Stimulated activated CD4-positive, alpha-beta T cell treated with anti-CD3 and anti-CD28 coated beads, Interleukin-1b, Interleukin-23, amount 100 ng/mL, for 1 hour (primary cell): ENCODE measurements at regions not wholly inside any gene's neighbourhood (a gene's known extent, or its start where the extent isn't known, plus 50 kb on each side); places are given as distances from the start of the nearest gene placed in this dataset.

Experiments used
- DNase-seq, 2 donors: peaks; one replicate each; pipeline ENCODE4 v3.0.0-alpha.2; 2020; ENCODE audit warnings: low read depth in 2 of 2

DNA sequence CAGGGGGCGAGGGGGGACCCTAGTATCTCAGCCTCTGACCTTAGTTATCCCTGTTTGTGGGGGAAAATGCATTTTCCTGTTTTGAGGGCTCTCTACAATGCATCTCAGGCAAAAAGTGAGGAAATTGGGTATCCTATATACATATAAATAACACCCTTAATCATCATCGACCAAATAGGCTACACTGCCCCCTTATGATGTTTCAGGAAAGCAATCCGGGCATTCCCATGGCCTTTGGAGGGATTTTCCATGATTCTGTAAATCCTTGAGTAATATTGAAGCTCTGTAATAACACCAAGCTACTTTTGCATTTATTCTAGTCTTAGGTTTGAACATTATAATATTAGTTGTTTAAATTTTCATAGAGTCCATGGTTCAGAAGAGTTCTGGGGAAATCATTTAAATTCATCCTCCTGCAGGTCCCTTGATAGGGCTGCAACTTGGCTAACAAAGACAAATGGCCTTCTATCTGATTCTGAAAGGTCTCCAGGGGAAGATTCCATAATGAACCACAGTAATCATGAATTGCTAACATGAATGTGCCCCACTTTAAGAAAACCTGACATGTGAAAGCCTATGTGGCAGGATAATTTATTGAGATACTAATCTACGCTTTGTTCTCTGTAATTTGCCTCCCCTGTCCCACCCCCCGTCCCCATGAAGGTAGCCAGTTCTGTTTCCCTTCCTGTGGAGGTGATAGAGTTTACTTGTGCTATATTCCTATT lies 91.5 kb upstream of the SCOC start:
- no peak for DNase-seq

DNA sequence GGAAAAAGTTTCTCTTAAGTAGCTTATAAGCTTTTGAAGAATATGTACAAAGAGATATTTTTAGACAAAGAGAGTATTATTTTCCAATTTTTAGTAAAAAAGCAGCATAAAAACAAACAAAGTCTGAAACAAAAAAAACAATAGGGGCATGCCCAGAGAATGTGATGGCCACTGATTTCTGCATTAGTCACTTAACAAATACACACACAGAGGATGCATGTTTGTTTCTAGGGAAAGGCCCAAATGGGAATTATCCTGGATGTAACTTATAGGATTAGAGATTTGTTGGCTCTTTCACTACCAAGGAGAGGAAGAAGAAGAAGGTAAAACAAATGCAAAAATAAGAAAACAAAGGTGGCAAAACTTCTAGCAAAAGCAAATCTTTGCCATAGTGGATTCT lies 95.9 kb upstream of the SCOC start:
- DNase-seq = no peak

DNA sequence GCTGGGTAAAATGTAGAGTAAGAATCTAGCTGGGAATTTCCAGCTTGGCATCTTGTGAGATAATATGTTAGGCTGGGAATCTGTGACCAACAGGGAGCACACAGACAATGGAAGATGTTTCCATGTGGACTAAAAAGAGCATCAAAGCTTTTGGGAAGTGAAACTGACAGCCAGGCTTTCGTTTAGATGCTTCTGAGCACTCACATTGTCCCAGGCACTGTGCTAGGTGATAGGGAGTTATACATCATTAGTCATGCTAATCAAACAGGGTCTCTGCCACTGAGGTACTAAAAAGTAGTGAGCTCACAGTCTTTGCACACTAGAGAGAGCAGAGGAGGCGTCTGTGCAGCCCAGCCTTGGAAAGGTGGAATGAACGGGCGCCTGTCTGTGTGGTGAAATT lies 101.9 kb upstream of the SCOC start:
- no peak for DNase-seq

DNA sequence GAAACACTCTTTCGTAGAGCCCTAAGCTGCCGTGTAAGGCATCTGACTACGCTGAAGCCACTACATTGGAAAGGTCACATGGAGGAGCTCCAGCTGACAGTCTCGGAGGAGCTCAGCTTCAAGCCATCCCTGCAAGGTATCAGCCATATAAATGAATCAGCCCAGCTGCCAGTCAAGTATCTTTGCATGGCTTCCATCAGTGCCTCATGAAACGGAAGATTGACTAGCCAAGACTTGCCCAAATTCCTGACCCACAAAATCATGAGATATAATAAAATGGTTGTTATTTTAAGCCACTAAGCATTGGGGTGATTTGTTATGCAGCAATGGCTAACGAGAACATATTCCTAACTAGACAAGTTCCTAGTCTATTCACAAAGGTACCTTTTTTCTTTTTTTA lies 104.1 kb upstream of the SCOC start:
- DNase-seq = no peak

DNA sequence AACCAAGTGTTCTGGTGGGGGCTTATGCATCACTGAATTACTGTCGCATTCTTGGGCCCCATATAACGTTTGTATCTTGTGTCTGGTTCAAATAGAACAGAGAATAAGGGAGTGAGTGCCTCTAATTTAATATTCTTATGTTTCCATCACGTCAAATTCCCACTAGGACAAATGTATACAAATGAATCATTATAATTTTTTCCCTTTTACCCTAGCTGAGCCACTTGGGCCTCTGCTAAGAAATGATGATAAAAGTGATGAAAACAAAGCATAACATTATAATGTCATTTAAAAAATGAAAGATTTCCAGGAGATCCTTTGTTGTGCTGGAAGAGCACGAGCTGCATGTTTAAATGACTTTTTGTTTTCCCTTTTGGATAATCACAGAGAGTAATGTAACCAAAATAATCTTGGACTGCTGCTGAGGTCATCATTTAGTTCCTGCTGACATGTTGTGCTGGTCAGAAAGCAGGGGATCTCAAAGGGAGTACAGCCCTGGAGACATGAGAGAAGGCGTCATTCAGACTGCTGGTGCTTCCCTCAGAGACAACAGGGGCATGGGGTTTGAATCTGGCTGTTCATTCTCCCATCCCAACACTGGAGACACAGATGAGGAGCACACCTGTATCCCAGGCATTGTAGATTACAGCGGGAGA lies 105.1 kb upstream of the SCOC start:
- DNase-seq = no peak

DNA sequence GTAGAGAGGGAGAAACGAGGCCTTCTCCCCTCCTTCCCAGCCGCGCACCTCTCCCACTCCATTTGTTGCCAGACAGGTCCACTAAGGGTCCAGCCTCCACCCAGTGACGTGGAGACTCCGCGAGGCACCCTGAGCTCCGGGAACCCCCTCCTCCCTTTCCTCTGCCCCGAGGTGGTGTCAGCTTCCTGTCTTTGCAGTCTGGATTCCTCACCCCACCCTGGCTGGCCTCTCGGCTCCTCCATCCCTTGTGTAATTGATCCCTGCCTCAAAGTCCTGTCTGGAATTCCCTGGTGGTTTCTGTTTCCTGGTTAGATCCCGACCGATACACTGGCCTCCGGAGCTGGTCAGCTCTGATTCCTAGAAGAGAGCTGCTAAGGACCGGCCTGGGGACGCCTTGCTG lies 105.9 kb upstream of the SCOC start:
- DNase-seq = no peak

DNA sequence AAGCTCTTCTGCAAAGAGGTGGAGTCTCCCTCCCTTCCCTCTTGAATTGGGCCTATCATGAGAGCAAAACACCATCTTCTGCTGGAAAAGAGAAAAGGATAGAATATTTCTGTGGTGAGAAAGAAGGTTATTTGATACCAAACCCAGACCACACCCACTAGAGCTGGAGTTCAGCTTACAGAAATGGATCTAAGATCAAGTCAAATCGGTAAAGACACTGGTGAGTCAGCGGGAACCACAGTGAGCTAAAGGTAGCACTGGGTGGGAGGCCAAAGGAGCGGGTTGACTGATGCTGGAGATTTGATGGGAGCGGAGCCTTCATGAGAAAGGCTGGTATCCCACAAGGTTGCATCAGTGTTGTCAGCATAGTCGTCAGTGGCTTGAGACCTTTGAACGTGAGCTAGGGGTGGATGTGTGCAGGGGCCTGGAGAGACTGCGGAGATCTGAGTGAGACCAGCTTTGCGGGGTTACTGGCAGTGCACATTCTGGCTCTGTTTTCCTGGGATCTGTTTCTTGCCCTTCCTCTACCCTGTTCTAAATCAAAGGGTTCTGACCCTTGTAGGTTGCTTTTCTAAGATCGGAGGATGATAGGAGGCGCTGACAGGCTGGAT lies 106.4 kb upstream of the SCOC start:
- DNase-seq = no peak

DNA sequence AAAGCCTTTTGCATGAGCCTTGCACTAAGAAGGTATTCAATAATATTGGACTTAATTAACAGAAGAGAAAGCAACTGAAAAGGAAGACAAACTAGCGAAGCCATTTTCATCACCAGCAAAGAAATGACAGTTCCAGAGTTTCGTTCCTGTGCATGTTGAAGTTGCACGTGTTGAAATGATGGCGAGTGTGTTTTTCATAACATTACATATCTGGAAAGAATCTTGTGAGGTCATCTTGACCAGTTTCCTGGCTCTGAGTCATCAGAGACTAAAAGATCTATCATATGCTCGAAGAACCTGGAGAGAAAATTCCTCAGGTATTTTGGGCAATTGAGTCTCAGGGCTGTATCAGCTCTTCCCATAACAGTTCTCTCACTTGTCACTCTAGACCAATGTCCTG lies 106.2 kb upstream of the MAML3 start:
- DNase-seq = no peak

DNA sequence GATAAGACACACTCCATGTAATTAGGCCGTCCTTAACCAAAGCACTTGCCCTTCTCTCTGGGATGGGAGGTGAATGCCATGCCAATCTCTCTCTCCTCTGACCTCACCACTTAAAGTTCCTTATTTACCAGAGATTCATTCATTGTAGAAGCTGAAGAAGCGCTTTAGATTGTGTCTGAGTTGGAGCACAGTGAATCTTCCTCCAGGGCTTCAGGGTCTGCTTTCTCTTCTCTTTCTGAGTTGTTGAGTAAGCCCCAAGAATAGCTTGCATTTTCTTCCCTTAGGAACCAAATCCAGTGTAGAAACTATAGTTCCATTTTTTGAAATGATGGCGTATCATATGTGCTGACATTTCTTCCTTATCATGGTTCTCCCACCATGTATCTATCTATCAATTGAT lies 104.5 kb upstream of the MAML3 start:
- DNase-seq = no peak

DNA sequence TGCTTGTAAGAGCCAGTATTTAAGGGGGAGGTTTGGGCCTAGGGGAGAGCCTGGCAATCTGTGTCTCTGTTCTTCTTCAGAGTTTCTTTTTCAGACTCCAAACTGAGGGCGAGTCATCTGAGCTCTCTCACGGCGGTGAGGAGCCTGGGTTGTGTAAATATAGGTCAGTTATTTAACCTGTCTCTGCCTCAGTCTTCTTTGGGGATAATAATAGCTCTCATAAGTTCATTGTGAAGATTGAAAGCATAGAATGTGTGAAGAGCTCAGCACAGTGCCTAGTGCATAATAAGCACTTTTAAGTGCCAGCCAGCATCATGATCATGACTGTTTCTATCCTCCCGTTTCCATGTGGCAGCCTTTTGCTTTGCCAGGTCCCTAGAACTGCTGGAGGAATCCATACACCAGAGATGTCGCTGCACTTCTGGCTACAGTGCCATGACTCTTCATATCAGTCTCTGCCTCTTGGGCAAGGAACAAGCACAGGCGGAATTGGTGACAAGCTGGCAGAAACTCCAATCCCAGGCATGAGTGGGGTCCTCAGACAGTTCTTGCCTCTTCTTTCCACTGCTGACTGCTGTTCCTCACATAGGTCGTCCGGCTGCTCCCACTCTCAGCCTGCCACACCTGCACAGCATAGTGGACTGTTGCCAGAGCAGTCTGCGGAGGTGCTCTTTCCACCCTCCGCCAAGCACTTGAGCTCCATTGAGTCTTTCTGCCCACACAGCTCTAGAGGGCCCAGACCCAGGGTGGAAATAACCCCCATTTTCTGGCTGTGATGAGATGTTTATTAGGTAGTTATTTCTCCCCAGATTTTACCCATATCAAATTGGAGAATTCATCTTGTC lies 103.7 kb upstream of the MAML3 start:
- no peak for DNase-seq

DNA sequence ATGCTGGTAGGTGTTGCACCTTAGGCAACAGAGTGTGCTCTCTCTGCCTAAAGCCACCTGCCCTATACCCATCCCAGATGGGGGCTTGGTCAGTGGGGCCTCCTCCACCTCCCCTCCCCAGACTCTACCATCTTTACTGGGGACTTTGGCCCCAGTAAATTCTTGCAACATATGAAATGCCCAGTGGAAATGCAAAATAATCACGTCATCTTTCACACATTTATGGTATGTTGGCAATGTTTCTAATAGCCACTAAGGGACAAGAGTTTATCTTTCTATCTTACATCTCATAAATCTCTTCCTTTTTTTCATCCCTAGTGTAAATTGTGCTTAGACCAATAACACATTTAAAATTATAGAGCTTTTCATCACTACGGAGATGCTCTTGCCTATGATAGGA lies 103.0 kb upstream of the MAML3 start:
- DNase-seq = no peak

DNA sequence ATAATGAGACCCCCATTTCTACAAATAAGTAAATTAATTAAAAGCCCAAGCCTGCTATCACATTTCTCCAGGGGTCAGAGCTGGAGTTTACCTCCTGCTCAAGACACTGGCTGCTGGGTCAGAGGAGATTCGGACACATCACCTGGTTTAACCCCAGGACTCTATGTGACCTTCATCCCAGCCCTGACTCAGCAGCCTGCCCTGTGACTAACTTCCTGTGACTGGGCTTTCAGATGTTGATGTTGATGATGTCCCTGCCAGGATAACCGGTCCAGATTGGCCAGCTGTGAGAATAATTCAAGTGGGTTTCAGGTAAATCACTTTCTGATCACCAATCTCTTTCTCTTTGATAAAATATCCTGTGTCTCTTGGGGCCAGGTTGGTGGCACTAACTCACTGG lies 102.4 kb upstream of the MAML3 start:
- DNase-seq = no peak

DNA sequence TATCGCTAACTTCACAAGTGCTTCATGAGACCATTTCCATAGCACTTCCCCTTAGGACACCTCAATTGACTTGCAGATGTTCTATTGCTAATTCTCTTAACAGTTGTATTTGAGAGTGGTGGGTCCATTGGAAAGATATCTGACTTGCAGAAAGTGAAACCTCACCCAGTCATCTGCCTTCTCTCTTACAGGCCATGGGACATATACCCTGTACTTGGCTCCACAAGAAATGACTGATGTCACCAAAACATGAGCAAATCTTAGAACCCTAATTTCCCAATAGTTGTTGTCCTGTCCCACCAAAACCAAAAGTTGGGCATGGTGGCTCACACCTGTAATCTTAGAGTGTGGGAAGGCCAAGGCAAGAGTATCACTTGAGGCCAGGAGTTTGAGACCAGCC lies 101.9 kb upstream of the MAML3 start:
- no peak for DNase-seq

DNA sequence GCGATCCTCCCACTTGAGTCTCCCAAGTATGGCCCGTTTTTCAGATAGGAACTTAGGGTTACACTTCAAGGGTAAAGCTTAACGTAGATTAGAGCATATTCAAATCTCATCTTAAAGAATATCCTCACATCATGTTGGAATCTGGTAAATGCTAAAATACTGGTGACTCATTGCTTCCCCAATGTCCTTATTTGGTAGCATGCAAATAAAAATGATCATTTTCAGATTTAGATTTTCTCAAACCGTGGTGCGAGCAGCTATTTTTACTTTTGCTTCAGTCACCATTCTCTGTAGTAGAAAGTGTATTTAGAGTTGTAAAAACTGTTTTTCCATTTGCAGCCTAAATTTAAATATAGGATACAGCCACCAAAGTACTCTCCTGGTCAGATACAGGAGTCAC lies 101.5 kb upstream of the MAML3 start:
- DNase-seq = no peak

DNA sequence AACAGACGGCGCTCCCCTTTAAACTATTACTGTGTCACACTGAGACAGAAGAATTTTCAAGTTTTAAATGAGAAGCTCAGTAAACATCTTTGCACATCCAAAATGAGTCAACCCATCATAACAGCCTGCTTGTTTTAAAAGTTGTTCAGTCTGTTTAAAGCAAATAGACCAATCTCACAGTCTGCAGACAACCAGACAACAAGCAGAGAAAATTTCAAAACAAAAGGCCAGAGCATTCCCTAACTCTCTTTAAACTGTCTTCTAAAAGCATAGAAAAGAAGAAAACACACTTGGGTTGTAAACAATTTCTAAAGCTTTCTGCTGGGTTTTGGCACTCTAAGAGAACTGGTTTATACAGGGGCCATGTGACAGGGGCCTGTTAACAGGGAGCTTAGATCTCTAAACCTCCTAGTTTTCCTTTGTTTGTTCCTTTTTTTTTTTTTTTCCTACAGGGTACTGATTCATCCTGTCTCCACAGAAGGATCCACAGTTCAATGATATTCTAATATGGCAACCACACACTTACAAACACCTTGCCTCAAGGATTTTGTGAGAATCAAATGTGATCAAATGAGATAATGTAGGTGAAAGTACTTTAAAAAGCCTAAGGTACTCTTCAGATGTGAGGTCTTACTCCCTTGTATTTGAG lies 100.8 kb upstream of the MAML3 start:
- no peak for DNase-seq

DNA sequence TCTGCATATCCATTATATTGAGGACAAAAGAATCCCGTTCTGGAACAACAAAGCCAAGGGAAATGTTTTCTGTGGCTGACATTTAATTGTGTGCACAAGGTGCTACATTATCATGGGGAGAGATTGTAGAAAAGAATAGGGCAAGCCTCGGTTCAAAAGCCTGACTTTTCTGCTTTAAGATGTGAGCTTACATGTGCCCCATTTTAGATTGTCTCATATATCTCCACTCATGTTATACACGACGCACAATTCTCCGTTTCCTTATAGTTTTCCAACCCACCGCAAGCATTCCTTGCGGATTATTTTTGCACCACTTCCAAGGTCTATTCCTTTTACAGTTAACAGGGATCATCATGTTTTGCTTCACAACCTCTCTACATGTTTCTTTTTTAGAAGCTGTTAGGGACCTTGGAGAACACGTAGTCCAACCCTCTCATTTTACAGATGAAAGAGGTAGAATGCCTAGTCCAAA lies 99.6 kb upstream of the MAML3 start:
- DNase-seq = no peak

DNA sequence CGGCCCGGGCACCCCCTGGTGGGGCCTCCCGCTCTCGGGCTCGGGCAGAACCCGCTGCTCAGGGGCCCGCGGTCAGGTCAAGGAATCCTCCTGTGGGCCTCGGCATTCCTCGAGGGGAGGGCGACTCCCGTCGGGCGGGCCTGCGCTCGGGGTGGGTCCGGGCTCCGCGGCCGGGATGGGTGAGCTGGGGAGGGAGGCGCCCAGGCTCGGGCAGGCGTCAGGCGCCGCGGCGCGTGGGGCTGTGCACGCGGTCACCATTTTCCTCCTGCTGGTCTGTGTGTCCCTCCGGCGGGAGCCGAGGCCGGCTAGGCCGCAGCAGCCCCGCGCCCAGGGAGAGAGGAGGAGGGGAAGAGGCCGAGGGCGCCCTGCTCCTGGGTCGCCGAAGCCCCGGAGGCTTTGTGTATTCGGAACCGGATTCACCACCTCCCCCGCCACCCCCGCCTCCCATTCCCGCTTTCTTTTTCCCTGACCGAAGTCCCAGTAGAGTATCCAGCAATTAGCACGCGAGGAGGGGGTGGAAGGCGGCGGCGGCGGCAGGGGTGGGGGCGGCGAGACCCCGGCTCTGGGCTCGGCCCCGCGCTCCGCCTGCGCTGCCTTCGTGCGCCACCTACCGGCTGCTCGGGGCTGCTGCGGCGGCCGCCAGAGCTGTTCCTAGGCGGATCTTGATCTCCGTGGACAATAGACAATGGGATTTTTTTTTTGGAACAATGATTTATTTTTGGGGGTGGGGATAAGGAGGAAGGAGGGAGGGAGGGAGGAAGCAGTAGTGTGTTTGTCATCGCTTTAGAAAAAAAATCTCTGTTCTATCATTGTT lies 99.0 kb upstream of the MAML3 start:
- DNase-seq = peak; percentile 3 to 50

DNA sequence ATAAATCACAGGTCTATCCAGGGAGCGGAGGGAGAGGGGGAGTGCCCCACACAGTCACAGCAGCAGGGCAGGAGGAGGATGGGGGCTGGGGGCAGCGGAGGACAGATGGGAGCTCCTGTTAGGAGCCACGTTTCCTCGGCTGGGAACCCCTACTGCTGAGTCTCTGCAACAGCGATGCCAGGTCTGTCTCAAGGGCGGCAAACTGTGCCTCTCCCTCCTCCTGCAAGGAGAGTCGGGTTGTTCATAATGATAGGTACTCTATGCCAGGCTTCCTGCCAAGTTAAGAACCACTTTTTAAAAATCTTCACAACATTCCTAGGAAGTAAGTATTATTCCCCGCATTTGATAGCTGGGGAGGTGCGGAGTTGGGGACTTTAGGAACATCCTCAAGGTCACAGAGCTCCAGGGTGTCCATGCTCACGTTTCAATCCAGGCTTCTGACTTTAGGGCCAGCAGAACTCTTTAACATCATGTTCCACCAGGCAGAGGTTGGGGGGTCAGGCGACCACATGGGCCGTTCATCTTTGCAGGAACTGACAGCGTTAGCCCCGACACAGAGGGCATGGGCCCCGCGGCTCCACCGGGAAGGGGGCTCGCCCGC lies 98.3 kb upstream of the MAML3 start:
- no peak for DNase-seq

DNA sequence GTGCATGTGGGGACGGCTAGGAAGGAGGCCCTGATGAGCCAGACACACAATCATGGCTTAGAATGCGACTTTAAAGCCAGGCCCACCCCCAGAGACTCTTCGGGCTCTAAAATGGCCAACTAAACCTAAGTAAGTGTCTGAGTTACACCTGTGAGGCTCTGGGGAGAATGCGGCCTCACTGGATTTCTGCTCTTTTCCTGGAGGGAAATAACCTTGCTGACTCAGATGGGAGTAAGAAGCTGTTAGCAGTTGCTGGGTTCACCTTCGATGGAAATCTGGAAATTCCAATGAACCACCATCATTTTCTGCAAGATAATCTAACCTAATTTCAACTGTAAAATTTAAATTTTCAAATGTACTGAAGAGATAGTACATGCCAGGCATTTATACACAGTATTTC lies 97.6 kb upstream of the MAML3 start:
- DNase-seq = no peak

DNA sequence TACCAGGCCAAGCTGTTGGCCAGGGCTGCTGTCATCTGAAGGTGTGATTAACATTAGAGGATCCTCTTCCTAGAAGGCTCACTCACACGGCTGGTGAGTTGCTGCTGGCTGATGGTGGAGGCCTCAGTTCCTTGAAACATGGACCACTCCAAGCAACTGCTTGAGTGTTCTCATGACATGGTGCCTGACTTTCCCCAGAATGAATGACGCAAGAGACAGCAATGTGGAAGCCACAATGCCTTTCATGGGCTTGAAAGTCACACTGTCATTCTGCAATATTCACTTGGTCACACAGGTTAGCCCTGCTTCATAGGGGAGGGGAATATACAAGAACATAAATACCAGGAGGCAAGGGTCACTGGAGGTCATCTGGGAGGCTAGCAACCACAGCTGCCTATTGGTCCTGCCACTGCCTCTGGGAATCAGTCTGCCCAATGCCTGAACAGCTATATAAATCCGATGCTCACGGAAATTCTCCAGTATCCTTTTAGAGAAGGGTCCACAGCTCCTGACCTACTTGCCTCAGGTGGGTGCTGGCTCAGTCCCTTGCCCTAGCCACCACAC lies 97.1 kb upstream of the MAML3 start:
- DNase-seq = no peak
